Endodermal cell (in vitro differentiated cells): ENCODE measurements at regions not wholly inside any gene's neighbourhood (a gene's known extent, or its start where the extent isn't known, plus 50 kb on each side); places are given as distances from the start of the nearest gene placed in this dataset.

Source experiments
- DNase-seq: peaks from one replicate; pipeline ENCODE4 v3.0.0-alpha.2; 2017
- H3K27ac ChIP-seq: 2 replicates; pipeline ENCODE4 v1.5.1; 2013; ENCODE audit warnings: mild to moderate bottlenecking, low read depth, low read length, moderate library complexity
- H3K27me3 ChIP-seq: 2 replicates; pipeline ENCODE4 v1.6.1; 2013; ENCODE audit warnings: mild to moderate bottlenecking, low read length, moderate library complexity; ENCODE audit not compliant: insufficient read depth, control insufficient read depth, poor library complexity, severe bottlenecking
- H3K36me3 ChIP-seq: 2 replicates; pipeline ENCODE4 v1.7.0; 2013; ENCODE audit warnings: mild to moderate bottlenecking, low read length, moderate library complexity; ENCODE audit not compliant: control insufficient read depth, insufficient read depth
- H3K4me1 ChIP-seq: one replicate; pipeline ENCODE4 v1.7.0; 2013; ENCODE audit warnings: low read length; ENCODE audit not compliant: control insufficient read depth, insufficient read depth
- H3K4me3 ChIP-seq: 2 replicates; pipeline ENCODE4 v1.5.1; 2013; ENCODE audit warnings: mild to moderate bottlenecking, low read length, moderate library complexity
- H3K9ac ChIP-seq: 2 replicates; pipeline ENCODE4 v1.6.1; 2013; ENCODE audit warnings: mild to moderate bottlenecking, low read length, moderate library complexity; ENCODE audit not compliant: poor library complexity, severe bottlenecking; ENCODE audit errors: extremely low read depth
- H3K9me3 ChIP-seq: 2 replicates; pipeline ENCODE4 v1.6.1; 2013; ENCODE audit warnings: mild to moderate bottlenecking, low read length, moderate library complexity; ENCODE audit not compliant: control insufficient read depth
- H3K27ac Mint-ChIP-seq: 2 replicates; pipeline ENCODE4 v1.8.0; 2020; ENCODE audit warnings: mixed read lengths
- H3K27me3 Mint-ChIP-seq: 2 replicates; pipeline ENCODE4 v1.8.0; 2021; ENCODE audit warnings: mild to moderate bottlenecking, mixed read lengths; ENCODE audit not compliant: insufficient read depth
- H3K36me3 Mint-ChIP-seq: 2 replicates; pipeline ENCODE4 v1.8.0; 2020; ENCODE audit warnings: low read depth, mixed read lengths
- H3K4me1 Mint-ChIP-seq: 2 replicates; pipeline ENCODE4 v1.8.0; 2020; ENCODE audit warnings: mixed read lengths
- H3K4me3 Mint-ChIP-seq: 2 replicates; pipeline ENCODE4 v1.8.0; 2020; ENCODE audit warnings: mild to moderate bottlenecking, moderate library complexity, mixed read lengths
- H3K9me3 Mint-ChIP-seq: 2 replicates; pipeline ENCODE4 v1.8.0; 2020; ENCODE audit warnings: mild to moderate bottlenecking, mixed read lengths
- WGBS, 2 experiments: methylation state at CpG; one replicate each; pipeline versions ENCODE4 v1.1.5 to v1.1.7; 2013; ENCODE audit warnings: missing lambda C conversion rate in 2 of 2, mixed read lengths in 1 of 2; ENCODE audit not compliant: insufficient coverage in 1 of 2, insufficient read length in 1 of 2; 5-methylcytosine and 5-hydroxymethylcytosine counted together
- TF ChIP-seq, protein P1 (sequence below): fragments of 200-600 bp; sonication (generic); conservative IDR thresholded peaks from 2 replicates; pipeline ENCODE4 v1.5.0; 2021; ENCODE audit warnings: antibody characterized with exemption, mild to moderate bottlenecking

DNA sequence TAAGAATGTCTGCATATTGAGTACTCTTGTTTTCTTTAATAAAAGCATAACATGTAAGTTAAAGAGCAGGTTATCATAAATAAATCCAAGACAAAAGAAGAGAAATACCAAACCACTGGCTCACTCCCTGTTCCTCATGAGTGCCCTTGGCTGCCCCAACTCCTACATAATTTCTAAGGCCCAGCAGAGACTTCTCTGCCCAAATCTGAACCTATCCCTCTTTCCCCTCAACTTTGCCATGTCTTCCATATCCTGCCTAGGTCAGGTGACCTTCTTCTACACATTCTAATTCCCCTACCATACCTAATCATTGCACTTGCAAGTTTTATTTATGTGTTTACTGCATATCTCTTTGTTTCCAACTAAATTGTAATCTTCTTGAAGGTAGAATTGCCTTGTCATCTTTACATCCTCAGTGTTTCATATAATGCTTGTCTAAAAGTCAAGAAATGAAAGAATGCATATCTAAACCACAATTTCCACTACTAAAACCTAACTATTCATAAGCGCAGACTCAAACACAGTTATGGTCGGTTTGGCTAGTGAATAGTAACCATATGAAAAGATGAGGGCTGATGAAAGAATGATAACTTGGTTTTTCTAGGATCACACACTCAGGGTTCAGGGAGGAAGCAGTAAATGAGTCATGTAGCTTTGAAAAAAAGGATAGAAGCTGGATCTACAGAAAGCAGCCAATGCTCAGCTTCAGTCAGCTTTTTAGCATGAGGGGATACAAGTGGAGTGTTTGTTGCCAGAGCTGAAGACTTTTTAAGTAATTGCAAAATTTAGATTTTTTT lies 53.3 kb upstream of the EYA4 start:
- TF ChIP-seq, protein P1, sequence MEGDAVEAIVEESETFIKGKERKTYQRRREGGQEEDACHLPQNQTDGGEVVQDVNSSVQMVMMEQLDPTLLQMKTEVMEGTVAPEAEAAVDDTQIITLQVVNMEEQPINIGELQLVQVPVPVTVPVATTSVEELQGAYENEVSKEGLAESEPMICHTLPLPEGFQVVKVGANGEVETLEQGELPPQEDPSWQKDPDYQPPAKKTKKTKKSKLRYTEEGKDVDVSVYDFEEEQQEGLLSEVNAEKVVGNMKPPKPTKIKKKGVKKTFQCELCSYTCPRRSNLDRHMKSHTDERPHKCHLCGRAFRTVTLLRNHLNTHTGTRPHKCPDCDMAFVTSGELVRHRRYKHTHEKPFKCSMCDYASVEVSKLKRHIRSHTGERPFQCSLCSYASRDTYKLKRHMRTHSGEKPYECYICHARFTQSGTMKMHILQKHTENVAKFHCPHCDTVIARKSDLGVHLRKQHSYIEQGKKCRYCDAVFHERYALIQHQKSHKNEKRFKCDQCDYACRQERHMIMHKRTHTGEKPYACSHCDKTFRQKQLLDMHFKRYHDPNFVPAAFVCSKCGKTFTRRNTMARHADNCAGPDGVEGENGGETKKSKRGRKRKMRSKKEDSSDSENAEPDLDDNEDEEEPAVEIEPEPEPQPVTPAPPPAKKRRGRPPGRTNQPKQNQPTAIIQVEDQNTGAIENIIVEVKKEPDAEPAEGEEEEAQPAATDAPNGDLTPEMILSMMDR: no peak
- no peak overlapping the region for H3K9ac ChIP-seq
- no peaks in the 10 kb centered on the region for H3K9me3 ChIP-seq
- no peak overlapping the region for H3K4me3 ChIP-seq
- no peaks in the 10 kb centered on the region for H3K36me3 ChIP-seq
- Mint-ChIP-seq H3K27me3 (no peaks in the 10 kb centered on the region), H3K4me3 (no peak overlapping the region), H3K27ac (no peak overlapping the region), H3K36me3 (no peaks in the 10 kb centered on the region), H3K9me3 (no peaks in the 10 kb centered on the region), H3K4me1 (peaks cover 34% of the 10 kb centered on the region)
- no peak for DNase-seq
- peaks cover 5% of the 10 kb centered on the region for H3K4me1 ChIP-seq
- no peak overlapping the region for H3K27ac ChIP-seq
- 89% methylated on average over 2 of the region's 2 CpGs; no CpG with 5 or more reads in 1 of the 2 experiments for WGBS, 2 experiments
- no peaks in the 10 kb centered on the region for H3K27me3 ChIP-seq

DNA sequence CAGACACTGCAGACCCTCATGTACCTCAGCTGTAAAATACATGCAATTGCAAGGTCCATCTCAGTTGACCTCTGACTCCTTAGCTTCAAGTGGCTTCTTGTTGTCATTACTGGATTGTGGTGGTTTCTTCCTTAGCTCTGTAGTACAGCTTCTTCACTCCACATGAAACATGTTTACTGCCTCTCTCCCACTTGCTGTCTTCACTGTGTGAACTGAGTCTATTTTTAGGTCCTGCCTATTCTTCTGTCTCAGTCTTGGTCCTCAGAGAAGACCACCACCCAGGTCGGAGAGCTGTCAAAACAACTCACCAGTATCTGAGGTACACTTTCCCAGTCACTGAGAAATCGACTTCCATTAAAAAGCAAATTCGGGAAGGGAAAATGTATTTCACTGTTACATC lies 50.2 kb upstream of the EYA4 start:
- Histone ChIP-seq H3K4me3 (no peak overlapping the region), H3K9me3 (no peaks in the 10 kb centered on the region), H3K27me3 (no peaks in the 10 kb centered on the region), H3K4me1 (peaks cover 5% of the 10 kb centered on the region), H3K9ac (no peak overlapping the region), H3K36me3 (no peaks in the 10 kb centered on the region), H3K27ac (no peak overlapping the region)
- Mint-ChIP-seq H3K27me3 (no peaks in the 10 kb centered on the region), H3K27ac (no peak overlapping the region), H3K9me3 (peaks cover 2% of the 10 kb centered on the region), H3K36me3 (no peaks in the 10 kb centered on the region), H3K4me1 (peaks cover 31% of the 10 kb centered on the region), H3K4me3 (no peak overlapping the region)
- DNase-seq: no peak
- TF ChIP-seq, protein P1: no peak
- WGBS, 2 experiments: 85 to 100% methylated on average over 1 to 3 of the region's 3 CpGs

DNA sequence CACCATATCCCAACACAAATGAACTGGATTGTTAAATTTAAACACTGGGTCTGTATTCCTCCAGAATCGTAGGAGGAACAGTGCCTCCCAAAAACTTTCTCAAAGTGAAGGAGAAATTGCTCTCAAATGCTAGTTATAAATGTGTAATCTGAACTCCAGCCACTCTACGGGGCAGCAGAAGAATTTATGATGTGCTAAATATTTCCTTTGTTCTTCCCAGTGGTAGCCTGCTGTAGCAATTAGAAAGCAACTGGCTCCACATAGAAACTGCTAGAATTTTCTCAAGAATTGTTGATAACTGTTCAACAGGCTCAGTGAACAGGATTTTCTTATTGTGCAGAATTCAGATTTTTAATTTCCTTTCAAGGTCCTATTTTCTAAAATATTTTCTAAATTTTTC lies 49.8 kb upstream of the EYA4 start:
- H3K27me3 Mint-ChIP-seq: no peaks in the 10 kb centered on the region
- Histone ChIP-seq H3K27me3 (no peaks in the 10 kb centered on the region), H3K27ac (no peak overlapping the region), H3K4me3 (no peak overlapping the region), H3K9ac (no peak overlapping the region), H3K9me3 (no peaks in the 10 kb centered on the region), H3K36me3 (no peaks in the 10 kb centered on the region), H3K4me1 (peaks cover 5% of the 10 kb centered on the region)
- H3K27ac Mint-ChIP-seq: no peak overlapping the region
- peaks cover 2% of the 10 kb centered on the region for H3K9me3 Mint-ChIP-seq
- TF ChIP-seq, protein P1: no peak
- H3K4me3 Mint-ChIP-seq: no peak overlapping the region
- no peaks in the 10 kb centered on the region for H3K36me3 Mint-ChIP-seq
- no peak for DNase-seq
- 73% methylated on average over 2 of the region's 2 CpGs; no CpG with 5 or more reads in 1 of the 2 experiments for WGBS, 2 experiments
- peaks cover 31% of the 10 kb centered on the region for H3K4me1 Mint-ChIP-seq
